SH-SY5Y (cell line): ENCODE measurements at regions not wholly inside any gene's neighbourhood (a gene's known extent, or its start where the extent isn't known, plus 50 kb on each side); places are given as distances from the start of the nearest gene placed in this dataset.

Experiments used
- GATA2 ChIP-seq: IDR thresholded peaks from 2 replicates; pipeline ENCODE4 v1.6.1; 2011; ENCODE audit warnings: mild to moderate bottlenecking, low read depth, low read length
- GATA3 ChIP-seq: IDR thresholded peaks from 2 replicates; pipeline ENCODE4 v1.6.1; 2011; ENCODE audit warnings: low read depth, mild to moderate bottlenecking, low read length, moderate library complexity

DNA sequence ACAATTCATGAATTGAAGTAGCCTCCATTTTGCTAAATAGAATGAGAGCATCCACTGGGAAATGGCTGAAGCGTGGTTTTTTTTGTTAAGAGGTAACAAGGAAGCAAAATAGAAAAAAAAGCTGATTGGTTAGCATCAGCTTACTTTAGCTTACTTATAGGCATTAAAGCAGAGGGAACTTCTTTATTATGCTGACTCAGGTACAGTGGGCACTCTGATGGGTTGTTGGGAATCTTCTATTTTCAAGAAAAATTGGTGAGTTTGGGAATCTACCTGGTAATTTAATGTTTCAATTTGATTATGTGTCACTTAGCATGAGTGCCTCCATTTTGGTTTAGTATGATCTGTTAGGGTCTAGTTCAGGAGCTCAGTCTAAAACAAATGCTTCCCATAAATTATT lies 289.6 kb downstream of the ANXA1 start:
- TF ChIP-seq GATA2 (no peak), GATA3 (no peak)
